Stromal cell of bone marrow (primary cell): ENCODE measurements at regions not wholly inside any gene's neighbourhood (a gene's known extent, or its start where the extent isn't known, plus 50 kb on each side); places are given as distances from the start of the nearest gene placed in this dataset.
"Not testable (repeated sequence)": the region's sequence is repeated elsewhere in the genome, so short reads cannot be mapped to it uniquely, and the experiment has no call there.

Experiments used
- DNase-seq: peaks from one replicate; pipeline ENCODE4 v3.0.0-alpha.2; 2012; ENCODE audit warnings: low read depth

- DNase-seq: no peak
These were observed 60.8 kb downstream of the COPRS start for GRCh38 chr17:31798205-31798724.

- not testable (repeated sequence) for DNase-seq
These were observed 63.1 kb downstream of the COPRS start for GRCh38 chr17:31795941-31796340.

- no peak for DNase-seq
These were observed 64.9 kb downstream of the COPRS start for GRCh38 chr17:31794111-31794510.

GRCh38 chr17:31793634-31794033 lies 65.4 kb downstream of the COPRS start:
- not testable (repeated sequence) for DNase-seq

- DNase-seq: no peak
These were observed 66.9 kb downstream of the COPRS start for GRCh38 chr17:31792007-31792585.

- no peak for DNase-seq
These were observed 69.1 kb downstream of the COPRS start for GRCh38 chr17:31789707-31790505.

- DNase-seq: no peak
These were observed 70.1 kb downstream of the COPRS start for GRCh38 chr17:31788956-31789355.

GRCh38 chr17:31788571-31788946 lies 70.5 kb downstream of the COPRS start:
- no peak for DNase-seq

- peak; percentile 84 for DNase-seq
These were observed 71.0 kb downstream of the COPRS start for GRCh38 chr17:31787857-31788570.

- no peak for DNase-seq
These were observed 72.1 kb downstream of the COPRS start for GRCh38 chr17:31786796-31787481.

- no peak for DNase-seq
These were observed 78.6 kb downstream of the COPRS start for GRCh38 chr17:31780483-31780882.

- DNase-seq: no peak
These were observed 80.5 kb downstream of the COPRS start for GRCh38 chr17:31778523-31778922.

GRCh38 chr17:31771328-31771727 lies 87.7 kb downstream of the COPRS start:
- not testable (repeated sequence) for DNase-seq

GRCh38 chr17:31770501-31770900 lies 88.5 kb downstream of the COPRS start:
- not testable (repeated sequence) for DNase-seq

GRCh38 chr17:31761836-31762510 lies 97.1 kb downstream of the COPRS start:
- not testable (repeated sequence) for DNase-seq

GRCh38 chr17:31758646-31759045 lies 100.4 kb downstream of the COPRS start:
- DNase-seq: no peak

- DNase-seq: no peak
These were observed 101.9 kb downstream of the COPRS start for GRCh38 chr17:31757097-31757496.

- DNase-seq: peak; percentile 76
These were observed 104.7 kb downstream of the COPRS start for GRCh38 chr17:31754239-31754945.

- no peak for DNase-seq
These were observed 106.0 kb downstream of the COPRS start for GRCh38 chr17:31753011-31753410.

GRCh38 chr17:31752584-31752983 lies 106.5 kb downstream of the COPRS start:
- no peak for DNase-seq

GRCh38 chr17:31750578-31750977 lies 108.5 kb downstream of the COPRS start:
- no peak for DNase-seq
